ENCODE measurements at regions not wholly inside any gene's neighbourhood (a gene's known extent, or its start where the extent isn't known, plus 50 kb on each side); places are given as distances from the start of the nearest gene placed in this dataset.

DNA sequence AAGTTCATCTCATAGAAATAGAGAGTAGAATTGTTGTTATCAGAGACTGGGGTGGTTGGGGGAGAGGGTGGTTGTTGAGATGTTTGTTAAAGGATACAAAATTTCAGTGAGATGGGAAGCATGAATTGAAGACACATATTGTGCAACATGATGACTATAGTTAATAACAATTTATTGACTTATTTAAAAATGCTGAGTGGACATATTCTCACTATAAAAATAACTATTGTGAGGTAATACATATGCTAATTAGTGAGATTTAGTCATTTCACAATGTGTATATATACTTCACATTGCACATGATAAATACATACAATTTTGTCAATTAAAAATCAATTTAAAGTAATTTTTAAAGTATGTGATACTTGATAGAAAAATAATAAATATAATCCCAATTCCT, 722.5 kb upstream of the CHD1 start:
- no peak overlapping the region for H3K27ac ChIP-seq (ENCODE audit: low read depth, low read length)
- no peaks in the 10 kb centered on the region for H3K4me1 ChIP-seq (ENCODE audit: control insufficient read depth in 3 of 3, insufficient read depth in 3 of 3, low read length in 3 of 3)
- no peak overlapping the region for H3K4me3 ChIP-seq (ENCODE audit: low read length in 3 of 3)
- no peaks in the 10 kb centered on the region for H3K9me3 ChIP-seq (ENCODE audit: control insufficient read depth in 3 of 3, low read length in 3 of 3)
- no peak overlapping the region for H3K9ac ChIP-seq (ENCODE audit: low read depth in 1 of 3, low read length in 3 of 3)
- H3K27me3 ChIP-seq (ENCODE audit: control insufficient read depth in 3 of 3, insufficient read depth in 3 of 3, low read length in 3 of 3) = no peaks in the 10 kb centered on the region
- H3K36me3 ChIP-seq (ENCODE audit: control insufficient read depth in 3 of 3, insufficient read depth in 3 of 3, low read length in 3 of 3) = no peaks in the 10 kb centered on the region

DNA sequence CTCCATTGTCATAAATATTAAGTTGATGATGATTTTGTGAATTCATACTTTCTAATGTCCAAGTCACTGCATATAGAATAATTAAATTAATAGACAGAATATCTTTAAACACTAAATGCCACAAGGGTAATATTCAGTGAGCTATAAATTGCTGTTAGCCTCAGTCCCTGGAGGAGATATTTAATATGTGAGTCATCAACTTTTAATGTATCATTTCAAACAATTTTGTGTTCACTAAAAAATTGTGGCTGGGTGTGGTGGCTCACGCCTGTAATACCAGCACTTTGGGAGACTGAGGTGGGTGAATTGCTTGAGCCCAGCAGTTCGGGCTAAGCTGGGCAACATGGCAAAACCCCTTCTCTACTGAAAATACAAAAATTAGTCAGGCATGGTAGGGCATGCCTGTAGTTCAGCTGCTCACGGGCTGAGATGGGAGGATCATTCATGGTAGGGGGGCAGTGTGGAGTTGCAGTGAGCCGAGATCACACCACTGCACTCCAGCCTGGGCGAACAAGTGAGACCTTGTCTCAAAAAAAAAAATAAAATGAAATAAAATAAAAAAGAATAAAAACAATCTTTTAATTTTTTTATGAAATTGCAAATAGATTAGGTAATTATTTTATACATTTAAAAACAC, 717.3 kb upstream of the CHD1 start:
- Histone ChIP-seq H3K27ac (ENCODE audit: low read depth, low read length) (no peak overlapping the region), H3K9ac (ENCODE audit: low read depth in 1 of 3, low read length in 3 of 3) (no peak overlapping the region), H3K36me3 (ENCODE audit: control insufficient read depth in 3 of 3, insufficient read depth in 3 of 3, low read length in 3 of 3) (no peaks in the 10 kb centered on the region), H3K27me3 (ENCODE audit: control insufficient read depth in 3 of 3, insufficient read depth in 3 of 3, low read length in 3 of 3) (no peaks in the 10 kb centered on the region), H3K4me1 (ENCODE audit: control insufficient read depth in 3 of 3, insufficient read depth in 3 of 3, low read length in 3 of 3) (no peaks in the 10 kb centered on the region), H3K4me3 (ENCODE audit: low read length in 3 of 3) (no peak overlapping the region), H3K9me3 (ENCODE audit: control insufficient read depth in 3 of 3, low read length in 3 of 3) (no peaks in the 10 kb centered on the region)

DNA sequence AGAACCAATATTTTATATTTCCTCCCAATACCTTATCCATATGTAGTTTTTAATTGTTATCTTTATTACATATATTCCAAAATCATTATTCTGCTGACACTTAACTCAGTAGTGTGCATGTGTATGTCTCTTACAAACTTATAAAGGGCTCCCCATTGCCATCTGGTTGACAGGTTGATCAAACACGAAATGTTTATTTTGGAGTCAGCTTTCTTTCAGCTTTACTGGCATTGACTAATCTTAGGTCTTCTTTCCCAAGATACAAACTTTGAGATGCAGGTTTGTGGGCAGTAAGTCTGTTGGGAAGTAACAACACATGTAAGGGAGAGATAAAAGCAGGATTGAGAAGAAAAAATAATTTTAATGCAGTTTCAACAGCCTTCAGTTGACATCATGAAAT, 716.0 kb upstream of the CHD1 start:
- Histone ChIP-seq H3K27me3 (ENCODE audit: control insufficient read depth in 3 of 3, insufficient read depth in 3 of 3, low read length in 3 of 3) (no peaks in the 10 kb centered on the region), H3K4me3 (ENCODE audit: low read length in 3 of 3) (no peak overlapping the region), H3K9ac (ENCODE audit: low read depth in 1 of 3, low read length in 3 of 3) (no peak overlapping the region), H3K27ac (ENCODE audit: low read depth, low read length) (no peak overlapping the region), H3K9me3 (ENCODE audit: control insufficient read depth in 3 of 3, low read length in 3 of 3) (no peaks in the 10 kb centered on the region), H3K4me1 (ENCODE audit: control insufficient read depth in 3 of 3, insufficient read depth in 3 of 3, low read length in 3 of 3) (no peaks in the 10 kb centered on the region), H3K36me3 (ENCODE audit: control insufficient read depth in 3 of 3, insufficient read depth in 3 of 3, low read length in 3 of 3) (no peaks in the 10 kb centered on the region)

GRCh38 chr5:99640646-99641045, 711.8 kb upstream of the CHD1 start:
- no peaks in the 10 kb centered on the region for H3K4me1 ChIP-seq (ENCODE audit: control insufficient read depth in 3 of 3, insufficient read depth in 3 of 3, low read length in 3 of 3)
- peaks cover 0 to 2% (median 0%) of the 10 kb centered on the region in 3 donors for H3K9me3 ChIP-seq (ENCODE audit: control insufficient read depth in 3 of 3, low read length in 3 of 3)
- H3K36me3 ChIP-seq (ENCODE audit: control insufficient read depth in 3 of 3, insufficient read depth in 3 of 3, low read length in 3 of 3) = no peaks in the 10 kb centered on the region
- H3K27me3 ChIP-seq (ENCODE audit: control insufficient read depth in 3 of 3, insufficient read depth in 3 of 3, low read length in 3 of 3) = no peaks in the 10 kb centered on the region
- no peak overlapping the region for H3K4me3 ChIP-seq (ENCODE audit: low read length in 3 of 3)
- no peak overlapping the region for H3K27ac ChIP-seq (ENCODE audit: low read depth, low read length)
- no peak overlapping the region for H3K9ac ChIP-seq (ENCODE audit: low read depth in 1 of 3, low read length in 3 of 3)

DNA sequence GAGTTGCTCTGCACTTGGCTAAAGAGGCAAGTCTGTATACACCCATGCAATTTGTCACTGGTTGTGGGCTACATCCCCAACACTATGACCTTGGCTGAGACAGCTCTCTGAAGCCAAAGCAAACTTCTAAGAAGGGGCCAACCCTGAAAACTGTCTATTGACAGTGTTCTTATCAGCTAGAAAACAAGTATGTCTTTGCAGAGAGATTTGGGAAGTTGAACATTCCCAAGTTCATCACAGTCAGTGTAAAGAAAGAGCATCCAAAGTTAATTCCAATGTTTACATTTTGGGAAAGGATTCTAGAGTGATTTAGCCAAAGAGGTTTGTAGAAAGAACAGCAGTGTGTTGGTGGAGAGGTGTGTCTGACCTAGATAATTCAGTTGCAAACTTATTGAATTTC, 711.1 kb upstream of the CHD1 start:
- H3K4me3 ChIP-seq (ENCODE audit: low read length in 3 of 3) = no peak overlapping the region
- H3K9ac ChIP-seq (ENCODE audit: low read depth in 1 of 3, low read length in 3 of 3) = no peak overlapping the region
- peaks cover 0 to 2% (median 0%) of the 10 kb centered on the region in 3 donors for H3K9me3 ChIP-seq (ENCODE audit: control insufficient read depth in 3 of 3, low read length in 3 of 3)
- H3K27ac ChIP-seq (ENCODE audit: low read depth, low read length) = no peak overlapping the region
- no peaks in the 10 kb centered on the region for H3K36me3 ChIP-seq (ENCODE audit: control insufficient read depth in 3 of 3, insufficient read depth in 3 of 3, low read length in 3 of 3)
- no peaks in the 10 kb centered on the region for H3K4me1 ChIP-seq (ENCODE audit: control insufficient read depth in 3 of 3, insufficient read depth in 3 of 3, low read length in 3 of 3)
- no peaks in the 10 kb centered on the region for H3K27me3 ChIP-seq (ENCODE audit: control insufficient read depth in 3 of 3, insufficient read depth in 3 of 3, low read length in 3 of 3)

DNA sequence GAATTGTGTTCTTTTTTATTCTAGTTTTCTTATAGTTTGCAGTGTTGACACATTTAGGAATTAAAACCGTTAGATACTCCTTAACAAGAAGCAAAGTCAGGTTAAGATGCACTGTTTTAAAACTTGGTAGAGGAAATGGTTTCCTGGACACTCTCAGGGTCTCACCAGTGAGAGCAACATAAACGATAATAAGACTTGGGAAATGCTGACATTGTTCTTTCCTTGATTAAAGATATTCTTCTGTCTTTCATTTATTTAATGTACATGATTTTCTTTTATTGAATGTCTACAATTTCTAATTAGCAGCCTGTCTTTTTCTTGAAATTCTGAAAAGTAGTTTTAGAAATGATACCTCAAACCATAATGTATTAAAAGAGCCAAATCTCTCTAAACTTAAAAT, 707.9 kb upstream of the CHD1 start:
- Histone ChIP-seq H3K4me3 (ENCODE audit: low read length in 3 of 3) (no peak overlapping the region), H3K36me3 (ENCODE audit: control insufficient read depth in 3 of 3, insufficient read depth in 3 of 3, low read length in 3 of 3) (no peaks in the 10 kb centered on the region), H3K4me1 (ENCODE audit: control insufficient read depth in 3 of 3, insufficient read depth in 3 of 3, low read length in 3 of 3) (no peaks in the 10 kb centered on the region)

DNA sequence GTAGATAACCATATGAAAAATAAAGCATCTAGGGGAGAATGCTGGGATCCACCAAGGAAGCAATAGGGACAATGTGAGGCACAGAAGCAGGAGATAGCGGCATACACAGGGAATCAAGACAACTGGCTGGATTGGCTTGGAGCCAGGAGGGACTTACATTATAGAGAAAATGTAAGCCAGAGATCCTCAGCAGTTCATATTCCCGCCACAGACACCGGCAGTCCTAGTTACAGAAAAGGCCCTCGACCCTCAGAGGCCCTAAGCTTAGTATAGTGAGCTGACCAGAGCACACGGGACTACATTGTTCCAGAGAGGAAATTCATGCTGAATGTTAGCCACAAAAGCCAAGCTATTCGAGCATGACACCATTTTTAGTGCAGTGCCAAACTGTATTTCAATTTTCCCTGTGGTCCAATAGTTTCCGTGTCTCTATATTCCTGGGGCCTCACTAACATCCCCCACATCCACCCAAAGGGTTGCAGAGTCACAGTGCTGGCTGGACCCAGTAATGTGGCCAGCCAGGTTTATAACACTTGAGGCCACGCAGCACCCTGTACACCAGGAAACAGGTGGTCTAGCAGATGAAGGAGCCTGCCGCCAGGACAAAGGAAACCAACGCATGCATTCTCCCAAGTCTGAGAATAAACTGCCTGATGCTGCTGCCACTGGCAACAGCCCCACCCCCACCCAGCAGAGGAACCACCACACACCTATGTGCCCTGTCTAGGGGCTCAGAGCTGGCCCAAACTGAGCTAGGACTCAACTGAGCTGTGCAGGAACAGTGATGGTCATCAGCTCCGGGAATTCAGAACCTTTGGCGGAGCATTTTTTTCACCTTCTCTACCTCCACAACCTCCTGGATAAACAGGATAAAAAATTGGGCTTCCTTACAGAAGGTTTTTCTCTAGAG, 693.2 kb upstream of the CHD1 start:
- Histone ChIP-seq H3K27me3 (ENCODE audit: control insufficient read depth in 3 of 3, insufficient read depth in 3 of 3, low read length in 3 of 3) (no peaks in the 10 kb centered on the region), H3K4me3 (ENCODE audit: low read length in 3 of 3) (no peak overlapping the region), H3K9ac (ENCODE audit: low read depth in 1 of 3, low read length in 3 of 3) (no peak overlapping the region), H3K4me1 (ENCODE audit: control insufficient read depth in 3 of 3, insufficient read depth in 3 of 3, low read length in 3 of 3) (no peaks in the 10 kb centered on the region), H3K27ac (ENCODE audit: low read depth, low read length) (no peak overlapping the region), H3K9me3 (ENCODE audit: control insufficient read depth in 3 of 3, low read length in 3 of 3) (no peaks in the 10 kb centered on the region), H3K36me3 (ENCODE audit: control insufficient read depth in 3 of 3, insufficient read depth in 3 of 3, low read length in 3 of 3) (no peaks in the 10 kb centered on the region)

More for the DNA sequence above, 707.9 kb upstream of the CHD1 start:
- H3K9ac ChIP-seq (ENCODE audit: low read depth in 1 of 3, low read length in 3 of 3) = no peak overlapping the region
- peaks cover 0 to 2% (median 0%) of the 10 kb centered on the region in 3 donors for H3K9me3 ChIP-seq (ENCODE audit: control insufficient read depth in 3 of 3, low read length in 3 of 3)
- H3K27me3 ChIP-seq (ENCODE audit: control insufficient read depth in 3 of 3, insufficient read depth in 3 of 3, low read length in 3 of 3) = no peaks in the 10 kb centered on the region
- H3K27ac ChIP-seq (ENCODE audit: low read depth, low read length) = no peak overlapping the region

GRCh38 chr5:99617335-99617734, 688.5 kb upstream of the CHD1 start:
- Histone ChIP-seq H3K9ac (ENCODE audit: low read depth in 1 of 3, low read length in 3 of 3) (no peak overlapping the region), H3K36me3 (ENCODE audit: control insufficient read depth in 3 of 3, insufficient read depth in 3 of 3, low read length in 3 of 3) (no peaks in the 10 kb centered on the region), H3K9me3 (ENCODE audit: control insufficient read depth in 3 of 3, low read length in 3 of 3) (no peaks in the 10 kb centered on the region), H3K27me3 (ENCODE audit: control insufficient read depth in 3 of 3, insufficient read depth in 3 of 3, low read length in 3 of 3) (no peaks in the 10 kb centered on the region), H3K4me1 (ENCODE audit: control insufficient read depth in 3 of 3, insufficient read depth in 3 of 3, low read length in 3 of 3) (no peaks in the 10 kb centered on the region), H3K27ac (ENCODE audit: low read depth, low read length) (no peak overlapping the region), H3K4me3 (ENCODE audit: low read length in 3 of 3) (no peak overlapping the region)

DNA sequence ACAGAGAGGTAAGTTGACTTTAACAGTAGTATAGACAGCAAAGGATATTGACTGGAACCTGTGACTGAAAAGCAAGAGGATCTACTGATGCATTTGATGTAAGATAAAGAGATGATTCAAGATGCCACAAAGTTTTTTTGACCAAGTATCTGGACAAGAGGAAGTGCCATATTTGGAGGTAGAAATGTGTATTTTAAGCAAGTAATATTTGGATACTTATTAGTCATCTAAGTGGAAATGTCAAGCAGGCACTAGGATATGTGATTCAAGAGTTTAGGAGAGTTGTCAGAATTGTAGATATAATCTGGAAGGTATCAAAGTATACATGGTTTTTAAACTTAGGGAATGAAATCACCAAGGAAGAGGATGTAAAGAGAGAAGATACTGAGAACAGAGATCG, 686.1 kb upstream of the CHD1 start:
- H3K36me3 ChIP-seq (ENCODE audit: control insufficient read depth in 3 of 3, insufficient read depth in 3 of 3, low read length in 3 of 3) = no peaks in the 10 kb centered on the region

GRCh38 chr5:99607124-99607523, 678.3 kb upstream of the CHD1 start:
- H3K36me3 ChIP-seq (ENCODE audit: control insufficient read depth in 3 of 3, insufficient read depth in 3 of 3, low read length in 3 of 3) = no peaks in the 10 kb centered on the region
- H3K27ac ChIP-seq (ENCODE audit: low read depth, low read length) = no peak overlapping the region
- H3K9me3 ChIP-seq (ENCODE audit: control insufficient read depth in 3 of 3, low read length in 3 of 3) = no peaks in the 10 kb centered on the region
- H3K4me3 ChIP-seq (ENCODE audit: low read length in 3 of 3) = no peak overlapping the region
- H3K4me1 ChIP-seq (ENCODE audit: control insufficient read depth in 3 of 3, insufficient read depth in 3 of 3, low read length in 3 of 3) = no peaks in the 10 kb centered on the region
- no peaks in the 10 kb centered on the region for H3K27me3 ChIP-seq (ENCODE audit: control insufficient read depth in 3 of 3, insufficient read depth in 3 of 3, low read length in 3 of 3)
- no peak overlapping the region for H3K9ac ChIP-seq (ENCODE audit: low read depth in 1 of 3, low read length in 3 of 3)

More for the DNA sequence above, 686.1 kb upstream of the CHD1 start:
- H3K9me3 ChIP-seq (ENCODE audit: control insufficient read depth in 3 of 3, low read length in 3 of 3) = no peaks in the 10 kb centered on the region
- H3K9ac ChIP-seq (ENCODE audit: low read depth in 1 of 3, low read length in 3 of 3) = no peak overlapping the region
- no peak overlapping the region for H3K4me3 ChIP-seq (ENCODE audit: low read length in 3 of 3)
- H3K27ac ChIP-seq (ENCODE audit: low read depth, low read length) = no peak overlapping the region
- H3K27me3 ChIP-seq (ENCODE audit: control insufficient read depth in 3 of 3, insufficient read depth in 3 of 3, low read length in 3 of 3) = no peaks in the 10 kb centered on the region
- no peaks in the 10 kb centered on the region for H3K4me1 ChIP-seq (ENCODE audit: control insufficient read depth in 3 of 3, insufficient read depth in 3 of 3, low read length in 3 of 3)
